HG03432 (cell line): ENCODE measurements at regions not wholly inside any gene's neighbourhood (a gene's known extent, or its start where the extent isn't known, plus 50 kb on each side); places are given as distances from the start of the nearest gene placed in this dataset.

Source experiments
- ATAC-seq: cut with Tn5 transposase; IDR thresholded peaks from one replicate; pipeline ENCODE4 v1.9.1; 2021; ENCODE audit warnings: mild to moderate bottlenecking, moderate library complexity; ENCODE audit not compliant: unreplicated experiment

DNA sequence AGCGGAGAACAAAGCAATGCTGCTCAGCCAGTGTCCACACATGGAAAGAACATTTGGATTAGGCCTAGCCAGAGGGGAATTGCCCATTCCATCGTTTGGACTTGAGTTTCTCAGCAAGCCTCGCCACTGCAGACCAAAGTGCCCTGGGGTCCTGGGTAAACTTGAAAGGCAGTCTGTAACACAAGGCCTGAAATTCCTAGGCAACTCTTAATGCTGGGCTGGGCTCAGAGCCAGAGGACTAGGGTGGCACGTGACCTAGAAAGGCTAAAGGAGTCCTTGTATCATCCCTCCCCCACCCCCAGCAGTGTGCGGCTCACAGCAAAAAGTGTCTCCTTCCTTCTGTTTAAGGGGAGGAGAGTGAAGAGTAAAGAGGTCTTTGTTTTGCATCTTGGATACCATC lies 210.4 kb upstream of the ARX start:
- ATAC-seq: no peak

GRCh38 chrX:25219480-25219879 lies 203.7 kb upstream of the ARX start:
- no peak for ATAC-seq

DNA sequence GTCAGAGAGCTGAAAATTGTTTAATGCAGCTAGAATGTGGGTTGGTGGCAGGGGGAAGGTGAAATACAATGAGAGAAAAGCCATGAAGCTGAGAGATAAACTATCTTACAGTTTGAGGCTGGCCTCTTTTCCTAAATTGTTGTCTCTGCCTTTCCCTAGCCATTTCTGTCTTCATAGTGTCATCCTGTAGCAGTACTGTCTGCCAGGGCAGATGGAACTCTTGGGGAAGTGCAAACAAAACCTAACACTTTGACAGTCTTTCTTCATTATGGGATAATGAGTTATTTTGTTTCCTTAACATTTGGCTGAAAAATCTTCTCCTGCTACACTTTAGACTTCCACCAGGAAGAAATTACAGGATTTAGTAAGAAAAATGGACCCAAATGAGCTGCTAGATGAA lies 197.8 kb upstream of the ARX start:
- ATAC-seq: no peak

DNA sequence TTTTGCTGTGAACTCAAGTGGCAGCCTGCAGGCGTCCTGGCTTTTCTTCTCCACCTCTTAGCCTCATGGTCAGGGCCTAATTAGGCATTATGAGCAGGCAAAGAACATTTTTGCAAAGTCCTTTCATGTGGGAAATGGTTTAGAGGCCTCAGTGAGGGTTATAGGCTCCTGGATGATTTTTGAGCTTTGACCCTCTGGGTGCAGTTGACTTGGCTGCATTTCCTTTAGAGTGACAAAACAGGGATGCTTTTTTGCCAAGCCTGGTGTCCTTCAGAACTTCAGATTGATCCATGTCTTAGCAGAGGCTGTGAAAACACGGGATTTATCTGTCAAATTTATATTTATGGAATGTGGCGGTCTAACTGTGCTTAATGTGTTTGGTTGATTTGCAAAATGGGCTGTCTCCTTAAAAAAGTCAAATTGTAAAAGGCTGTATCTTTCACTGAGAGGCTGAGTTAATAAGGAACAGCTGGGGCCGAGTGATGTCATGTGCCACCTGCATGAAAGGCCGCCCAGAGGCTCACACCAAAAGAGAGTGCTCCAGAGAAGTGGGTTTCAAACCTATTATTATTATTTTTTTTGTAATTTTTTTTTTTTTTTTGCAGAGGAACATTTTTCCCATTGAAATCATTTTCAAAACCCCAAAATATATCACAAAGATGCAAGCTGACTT lies 192.2 kb upstream of the ARX start:
- no peak for ATAC-seq

DNA sequence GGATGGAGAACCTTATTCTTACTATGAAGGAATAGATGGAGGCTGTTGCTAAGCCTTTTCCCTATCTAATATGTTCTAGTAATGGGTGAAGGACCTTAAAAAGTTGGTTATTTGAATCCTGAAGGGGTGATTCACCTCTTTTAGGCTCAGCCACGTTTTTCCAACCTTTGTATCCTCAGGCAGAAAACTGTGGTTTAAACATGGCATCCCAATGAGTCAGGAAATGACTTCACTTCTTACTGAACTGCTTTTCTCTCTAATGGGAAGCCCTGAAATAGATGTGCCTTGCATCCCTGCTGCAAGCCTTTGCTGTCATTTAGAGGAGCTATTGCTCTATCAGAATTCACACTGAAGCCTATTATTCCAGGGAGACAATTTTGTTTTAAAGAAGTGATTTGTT lies 191.0 kb upstream of the ARX start:
- no peak for ATAC-seq

DNA sequence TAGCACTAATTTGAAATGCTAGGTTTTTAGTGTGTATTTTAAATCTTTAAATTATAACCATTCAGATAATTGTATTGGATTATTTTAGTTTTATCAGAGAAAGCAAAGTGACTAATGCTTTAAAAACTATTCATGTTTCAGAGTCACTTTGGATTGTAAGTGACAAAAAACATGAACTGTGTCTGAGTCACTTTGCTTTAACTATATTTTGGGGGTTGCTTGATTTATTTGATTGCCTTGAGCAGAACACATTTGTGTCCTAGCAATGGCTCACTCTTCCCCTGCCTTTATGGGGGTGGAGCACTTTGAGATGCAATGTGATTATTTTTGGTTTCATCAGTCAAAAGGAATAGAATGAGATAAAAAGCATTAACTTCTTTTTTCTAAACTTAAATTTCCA lies 188.4 kb upstream of the ARX start:
- ATAC-seq: no peak

GRCh38 chrX:25202827-25203226 lies 187.1 kb upstream of the ARX start:
- no peak for ATAC-seq

- ATAC-seq: no peak
These were observed 183.1 kb upstream of the ARX start for GRCh38 chrX:25198891-25199290.

DNA sequence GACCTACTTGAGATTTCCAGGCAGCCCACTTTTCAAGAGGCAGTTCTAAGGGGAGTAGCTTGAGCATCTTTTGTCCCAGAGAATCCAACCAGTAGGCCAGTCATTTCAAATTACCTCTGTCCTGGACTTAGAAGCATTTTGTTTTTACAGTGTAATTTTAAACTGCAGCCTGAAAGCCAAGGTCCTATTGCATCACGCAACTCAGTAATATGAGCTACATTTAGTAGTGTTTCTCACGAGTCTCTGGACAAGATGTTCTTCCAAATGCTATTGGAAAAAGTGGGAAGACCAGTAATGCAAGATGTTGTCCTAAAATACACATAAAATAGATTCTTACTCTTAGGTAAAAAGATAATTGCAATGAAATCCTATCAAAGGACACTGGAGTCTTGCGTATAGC lies 182.5 kb upstream of the ARX start:
- ATAC-seq: no peak

DNA sequence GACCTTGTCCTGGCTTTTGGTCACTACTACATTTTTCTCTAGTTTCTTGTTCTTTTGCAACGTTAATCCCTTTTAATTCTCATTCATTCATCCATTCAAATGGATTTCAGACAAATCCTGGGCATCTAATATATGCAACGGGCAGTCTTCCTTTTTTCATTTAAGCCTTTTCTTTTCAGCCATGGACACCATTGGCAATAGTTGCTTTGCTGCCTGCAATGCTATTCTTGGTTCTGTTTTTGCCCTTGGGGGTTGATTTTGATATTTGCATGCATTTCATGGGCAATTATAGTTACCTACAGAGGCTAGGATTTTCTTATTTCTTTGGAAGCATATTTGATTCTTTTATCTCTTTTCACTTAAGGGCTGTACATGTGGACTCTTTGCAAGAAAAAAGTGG lies 180.5 kb upstream of the ARX start:
- ATAC-seq: no peak

DNA sequence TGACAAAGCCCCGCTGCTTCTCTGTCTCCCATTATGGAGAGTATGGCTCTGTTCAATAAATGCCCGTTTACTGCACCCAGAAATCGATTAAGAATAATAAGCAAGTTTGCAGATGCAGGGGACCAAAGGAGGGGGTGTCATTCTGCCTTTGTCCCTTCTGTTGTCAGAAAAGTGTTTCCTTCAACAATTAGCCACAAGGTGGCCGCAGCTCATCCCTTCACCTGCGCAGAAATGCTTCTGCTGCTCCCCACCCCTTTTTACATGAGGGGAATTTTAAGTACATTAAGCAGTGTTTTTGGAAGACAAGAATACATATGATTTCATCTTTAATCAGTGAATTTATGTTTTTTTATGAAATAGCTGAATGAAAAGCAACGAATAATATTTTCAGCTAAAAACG lies 175.6 kb upstream of the ARX start:
- ATAC-seq: no peak

- no peak for ATAC-seq
These were observed 166.0 kb upstream of the ARX start for GRCh38 chrX:25181775-25182174.

DNA sequence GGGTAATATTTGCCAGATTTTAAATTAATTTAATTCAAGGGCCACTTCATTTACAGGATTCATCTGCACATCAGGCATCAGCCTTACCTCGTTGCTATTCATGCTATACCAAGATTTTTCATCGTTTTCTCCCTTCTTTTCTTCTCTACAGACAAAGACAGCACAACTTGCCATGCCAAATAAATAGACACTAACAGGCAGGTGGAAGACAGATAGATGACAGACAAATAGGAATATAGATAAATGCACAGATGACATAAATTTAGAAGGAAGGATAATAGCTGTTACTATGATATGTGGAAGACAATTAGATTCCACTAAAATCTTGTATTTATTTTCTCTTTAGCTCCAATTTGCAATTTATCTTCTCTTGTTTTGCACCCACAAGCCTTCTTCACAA lies 164.5 kb upstream of the ARX start:
- ATAC-seq: no peak

GRCh38 chrX:25178555-25178954 lies 162.8 kb upstream of the ARX start:
- no peak for ATAC-seq

- no peak for ATAC-seq
These were observed 160.0 kb upstream of the ARX start for GRCh38 chrX:25175743-25176142.

- no peak for ATAC-seq
These were observed 159.4 kb upstream of the ARX start for GRCh38 chrX:25175171-25175570.

DNA sequence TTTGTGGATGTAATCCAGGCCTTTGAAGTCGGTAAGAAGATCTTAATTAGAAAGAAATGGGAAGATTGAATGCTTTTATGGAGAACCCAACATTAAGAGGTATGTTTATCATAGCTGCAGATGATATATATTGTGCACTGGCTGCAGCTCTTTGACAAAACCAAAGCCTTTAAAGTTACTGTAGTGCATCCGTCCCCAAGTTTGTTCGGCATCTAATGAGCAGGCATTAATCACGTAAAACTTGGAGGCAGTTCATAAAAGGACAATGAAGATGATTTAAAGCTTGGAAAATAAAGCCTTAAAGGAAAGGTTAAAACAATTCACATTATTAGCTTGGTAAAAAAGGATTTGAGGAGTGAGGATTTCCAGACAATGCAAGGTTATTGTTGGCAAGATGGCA lies 150.8 kb upstream of the ARX start:
- no peak for ATAC-seq

DNA sequence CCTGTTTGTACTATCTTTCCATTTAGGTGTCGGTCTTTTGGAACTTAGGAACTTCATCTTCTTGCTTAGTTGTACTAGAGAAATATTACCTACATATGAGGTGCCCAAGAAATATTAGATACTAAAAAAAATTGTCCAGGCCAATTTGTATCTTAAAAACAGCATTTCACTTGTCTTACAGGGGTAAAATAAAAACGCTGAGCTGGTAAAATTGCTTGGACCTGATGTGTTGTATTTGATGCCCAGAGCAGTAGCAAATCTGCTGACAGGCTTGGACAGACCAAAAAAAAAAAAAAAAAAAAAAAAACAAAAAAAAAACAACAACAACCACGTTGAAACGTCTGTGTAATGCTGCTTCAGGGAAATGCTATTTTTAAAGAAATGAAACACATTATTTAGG lies 150.4 kb upstream of the ARX start:
- ATAC-seq: no peak

DNA sequence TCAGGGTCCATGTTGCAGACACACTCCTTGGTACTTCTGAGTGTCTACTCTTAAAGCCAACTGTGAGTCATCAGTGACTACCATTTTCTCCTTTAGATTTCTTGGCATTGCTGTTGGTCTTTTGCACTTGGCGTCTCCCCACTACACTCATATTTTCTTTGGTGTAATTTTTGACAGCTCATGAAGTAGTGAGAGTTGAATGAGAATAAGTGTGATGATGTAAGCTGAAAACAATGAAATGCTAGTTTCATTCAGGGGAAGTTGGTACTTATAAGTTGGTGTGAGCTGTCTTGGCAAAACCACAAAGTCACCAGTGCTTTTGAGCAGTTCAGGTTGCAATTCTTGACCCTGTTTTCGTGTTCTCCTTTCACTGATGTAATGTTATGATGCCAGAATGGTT lies 142.9 kb upstream of the ARX start:
- no peak for ATAC-seq

GRCh38 chrX:25156832-25157231 lies 141.1 kb upstream of the ARX start:
- ATAC-seq: no peak

DNA sequence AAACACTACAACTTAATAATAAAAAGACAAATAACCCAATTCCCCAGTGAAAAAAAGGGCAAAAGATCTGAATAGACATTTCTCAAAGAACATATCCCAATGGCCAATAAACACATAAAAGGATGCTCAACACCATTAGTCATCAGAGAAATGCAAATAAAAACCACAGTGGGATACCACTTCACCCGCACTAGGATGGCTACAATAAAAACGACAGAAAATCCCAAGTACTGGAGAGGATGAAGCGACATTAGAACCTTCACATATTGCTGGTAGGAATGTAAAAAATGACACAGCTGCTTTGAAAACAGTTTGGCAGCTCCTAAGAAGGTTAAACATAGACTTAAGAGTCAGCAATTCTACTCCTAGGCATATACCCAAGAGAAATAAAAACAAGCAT lies 140.6 kb upstream of the ARX start:
- no peak for ATAC-seq

- ATAC-seq: no peak
These were observed 138.4 kb upstream of the ARX start for GRCh38 chrX:25154168-25154567.

GRCh38 chrX:25151749-25152148 lies 136.0 kb upstream of the ARX start:
- no peak for ATAC-seq
